Activated CD8-positive, alpha-beta memory T cell treated with anti-CD3 and anti-CD28 coated beads, Interleukin-2, amount 50 U/mL, for 24 hours (primary cell): ENCODE measurements at regions not wholly inside any gene's neighbourhood (a gene's known extent, or its start where the extent isn't known, plus 50 kb on each side); places are given as distances from the start of the nearest gene placed in this dataset.

Experiments used
- DNase-seq: peaks from one replicate; pipeline ENCODE4 v3.0.0-alpha.2; 2020; ENCODE audit errors: extremely low read depth

- DNase-seq: no peak
These were observed 612.2 kb upstream of the USP24 start for GRCh38 chr1:55827350-55827749.

GRCh38 chr1:55826381-55827080 lies 611.4 kb upstream of the USP24 start:
- DNase-seq: no peak

GRCh38 chr1:55825461-55825860 lies 610.3 kb upstream of the USP24 start:
- DNase-seq: no peak

- no peak for DNase-seq
These were observed 609.1 kb upstream of the USP24 start for GRCh38 chr1:55824251-55824640.

GRCh38 chr1:55823541-55824250 lies 608.5 kb upstream of the USP24 start:
- DNase-seq: no peak

- no peak for DNase-seq
These were observed 607.7 kb upstream of the USP24 start for GRCh38 chr1:55822891-55823290.

GRCh38 chr1:55821234-55821633 lies 606.1 kb upstream of the USP24 start:
- DNase-seq: no peak

GRCh38 chr1:55820501-55820900 lies 605.3 kb upstream of the USP24 start:
- DNase-seq: no peak

GRCh38 chr1:55819011-55819410 lies 603.8 kb upstream of the USP24 start:
- DNase-seq: no peak

GRCh38 chr1:55816456-55817426 lies 601.6 kb upstream of the USP24 start:
- no peak for DNase-seq

- DNase-seq: no peak
These were observed 600.7 kb upstream of the USP24 start for GRCh38 chr1:55815745-55816455.

GRCh38 chr1:55814967-55815366 lies 599.8 kb upstream of the USP24 start:
- no peak for DNase-seq

GRCh38 chr1:55813618-55814017 lies 598.5 kb upstream of the USP24 start:
- no peak for DNase-seq

- DNase-seq: no peak
These were observed 597.1 kb upstream of the USP24 start for GRCh38 chr1:55812281-55812680.

GRCh38 chr1:55808263-55808662 lies 593.1 kb upstream of the USP24 start:
- no peak for DNase-seq

GRCh38 chr1:55803429-55803828 lies 588.3 kb upstream of the USP24 start:
- DNase-seq: no peak

GRCh38 chr1:55801481-55801880 lies 586.3 kb upstream of the USP24 start:
- DNase-seq: no peak

- DNase-seq: no peak
These were observed 585.3 kb upstream of the USP24 start for GRCh38 chr1:55800503-55800902.

GRCh38 chr1:55793856-55794255 lies 578.7 kb upstream of the USP24 start:
- no peak for DNase-seq

- DNase-seq: no peak
These were observed 577.7 kb upstream of the USP24 start for GRCh38 chr1:55792870-55793269.

GRCh38 chr1:55789466-55789865 lies 574.3 kb upstream of the USP24 start:
- no peak for DNase-seq

GRCh38 chr1:55786396-55786795 lies 571.2 kb upstream of the USP24 start:
- no peak for DNase-seq
